CD4-positive, alpha-beta T cell treated with Interferon alpha-2 for 1 hour (primary cell): ENCODE measurements at regions not wholly inside any gene's neighbourhood (a gene's known extent, or its start where the extent isn't known, plus 50 kb on each side); places are given as distances from the start of the nearest gene placed in this dataset.
"Not testable (repeated sequence)": the region's sequence is repeated elsewhere in the genome, so short reads cannot be mapped to it uniquely, and the experiment has no call there.

Experiments used
- DNase-seq, 2 donors: peaks; one replicate each; pipeline ENCODE4 v3.0.0-alpha.2; 2020 to 2022

DNA sequence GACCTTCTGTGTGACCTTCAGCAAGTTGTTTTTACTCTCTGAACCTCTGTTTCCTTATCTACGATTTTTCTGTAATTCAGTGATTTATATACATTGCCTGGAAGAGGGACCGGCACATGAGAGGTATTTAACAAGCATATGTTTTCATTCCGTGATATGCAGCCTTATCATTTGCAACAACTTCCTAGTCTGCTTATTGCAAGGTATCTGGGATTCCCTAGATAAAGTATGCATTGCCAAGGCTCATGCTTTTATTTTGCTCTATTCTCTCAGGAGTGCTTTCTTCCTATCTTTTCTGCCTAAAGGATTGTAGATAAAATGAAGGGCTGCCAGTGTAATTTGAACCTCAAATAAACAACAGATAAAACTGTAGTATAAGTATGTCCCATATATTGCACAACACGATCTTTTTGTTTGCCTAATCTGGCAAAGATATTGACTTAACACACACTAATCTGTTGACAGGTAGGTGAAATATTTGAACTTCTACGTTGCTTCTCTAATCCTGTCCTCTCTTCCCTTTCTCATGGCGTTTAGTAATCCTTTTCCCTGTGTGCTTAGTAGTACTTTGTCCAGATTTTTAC lies 377.2 kb upstream of the TNC start:
- no peak for DNase-seq

DNA sequence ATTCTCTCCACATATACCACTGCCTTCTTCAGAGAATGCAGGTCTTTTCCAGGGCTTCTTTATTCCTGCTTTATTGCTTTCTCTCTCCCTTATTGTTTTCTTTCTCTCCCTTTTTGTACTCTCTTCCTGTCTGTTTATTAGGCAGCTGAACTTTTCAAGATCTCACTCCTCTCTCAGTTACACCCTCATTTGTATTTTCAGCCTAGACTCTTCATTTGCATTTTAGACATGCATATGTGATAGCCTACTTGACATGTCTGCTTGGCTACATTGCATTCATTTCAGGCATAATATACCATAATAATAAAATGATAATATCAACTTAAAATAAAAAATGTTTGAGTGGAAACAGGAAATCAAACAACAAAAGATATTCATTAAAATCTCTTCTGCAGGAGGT lies 377.9 kb upstream of the TNC start:
- no peak for DNase-seq

DNA sequence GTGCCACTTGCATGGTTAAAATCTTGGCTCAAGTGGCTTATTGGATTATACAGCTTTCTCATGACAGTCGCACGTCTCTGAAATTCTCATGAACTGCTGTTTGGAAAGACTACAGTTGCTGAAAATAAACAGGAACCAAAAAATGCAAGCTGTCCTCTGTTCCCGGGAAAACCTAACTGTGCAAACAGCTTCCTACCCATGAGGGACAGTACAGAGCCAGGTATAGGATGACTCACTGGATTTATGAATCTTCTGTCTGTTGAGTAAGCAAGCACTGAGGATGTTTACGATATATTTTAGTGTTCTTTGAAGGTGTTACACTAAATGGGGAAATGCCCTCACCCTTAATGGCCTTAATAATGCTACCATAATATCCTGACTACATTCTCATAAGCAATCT lies 380.3 kb upstream of the TNC start:
- DNase-seq = no peak

DNA sequence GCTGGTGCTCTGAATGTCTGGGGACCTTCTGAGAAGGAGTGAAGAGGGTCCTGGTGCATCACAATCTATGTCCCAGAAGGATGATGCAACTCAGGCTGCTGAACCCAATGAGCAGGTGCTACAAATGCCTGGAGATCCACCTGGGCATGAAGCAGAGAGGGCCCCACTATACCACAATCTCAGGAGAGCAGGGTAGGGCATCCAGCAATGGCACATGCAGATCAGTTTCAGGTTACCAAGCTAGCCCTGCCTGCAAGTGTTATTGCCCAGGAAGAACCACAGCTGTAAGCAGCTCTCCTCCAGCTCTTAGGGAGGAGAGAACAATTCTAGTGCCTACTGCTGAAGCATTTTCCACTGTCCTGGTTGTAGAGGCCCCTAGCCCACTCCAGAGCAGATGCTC lies 389.2 kb upstream of the TNC start:
- DNase-seq = no peak

DNA sequence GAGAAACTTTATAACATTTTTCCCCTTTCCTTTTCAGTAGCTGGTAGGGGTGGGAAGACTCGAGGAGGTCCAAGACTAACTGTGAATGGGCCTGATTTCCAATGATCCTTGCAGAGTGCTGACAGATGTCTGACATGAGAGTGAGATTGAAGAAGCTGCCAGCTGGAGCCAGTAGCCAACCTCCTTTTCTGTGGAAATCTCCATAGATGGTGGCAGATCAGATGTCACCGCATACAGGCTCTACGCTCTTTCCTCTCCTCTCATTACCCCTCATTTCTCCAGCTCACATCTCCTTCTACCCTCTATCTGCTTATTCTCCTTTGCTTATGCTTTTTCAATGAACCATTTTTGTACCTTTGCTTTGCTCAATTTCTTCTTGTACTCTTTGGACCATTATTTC lies 395.2 kb upstream of the TNC start:
- DNase-seq = no peak

DNA sequence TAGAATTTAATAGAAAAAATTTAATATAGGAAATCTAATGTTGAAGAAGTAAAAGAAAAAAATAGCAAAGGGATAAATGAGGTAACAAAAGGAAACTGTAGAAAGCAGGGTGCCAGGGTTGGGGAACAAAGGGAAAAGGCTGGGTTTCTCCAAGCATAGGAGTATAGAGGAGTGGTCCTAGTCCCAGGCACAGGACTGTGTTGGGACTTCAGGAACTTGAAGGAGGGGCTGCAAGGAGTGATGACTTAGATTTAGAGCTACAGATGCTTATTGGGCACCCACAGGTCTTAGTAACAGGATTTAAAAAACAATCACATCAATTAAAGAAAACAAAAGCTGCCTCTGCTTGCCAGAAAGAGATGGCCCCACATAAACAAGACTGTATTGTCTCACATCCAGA lies 396.5 kb upstream of the TNC start:
- DNase-seq = no peak

DNA sequence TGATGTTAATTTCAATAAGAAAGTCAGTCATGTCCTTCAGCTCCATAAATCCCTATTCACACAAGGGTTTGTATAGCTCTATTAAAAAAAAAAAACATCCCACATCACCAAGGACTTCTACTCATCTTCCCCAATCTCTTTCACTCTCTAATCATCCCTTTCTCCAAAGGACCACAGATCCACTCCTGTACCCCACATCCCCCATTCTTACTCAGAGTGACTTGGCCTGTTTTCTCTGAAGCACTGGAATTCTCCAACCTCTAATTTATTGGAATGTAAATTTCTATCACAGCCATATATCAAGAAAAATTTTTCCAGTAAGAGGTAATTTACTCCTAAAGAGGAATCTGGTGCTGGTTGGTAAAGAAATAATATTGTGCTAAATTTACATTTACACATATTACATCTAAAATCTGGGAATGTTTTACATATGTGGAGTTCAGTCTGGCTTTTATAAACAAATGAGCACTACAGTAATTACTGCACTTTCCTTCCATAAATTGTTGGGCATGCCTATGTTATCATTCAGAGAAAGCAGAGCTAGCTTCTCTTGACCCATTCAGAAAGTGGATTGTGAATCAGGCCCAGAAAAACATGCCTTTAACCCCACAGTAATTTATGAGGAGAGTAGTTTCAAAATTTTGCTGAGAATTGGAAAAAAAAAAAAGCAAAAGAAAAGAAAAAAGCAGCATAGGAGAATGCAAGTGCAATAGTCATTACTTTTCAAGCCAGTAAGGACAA lies 399.5 kb upstream of the TNC start:
- no peak for DNase-seq

DNA sequence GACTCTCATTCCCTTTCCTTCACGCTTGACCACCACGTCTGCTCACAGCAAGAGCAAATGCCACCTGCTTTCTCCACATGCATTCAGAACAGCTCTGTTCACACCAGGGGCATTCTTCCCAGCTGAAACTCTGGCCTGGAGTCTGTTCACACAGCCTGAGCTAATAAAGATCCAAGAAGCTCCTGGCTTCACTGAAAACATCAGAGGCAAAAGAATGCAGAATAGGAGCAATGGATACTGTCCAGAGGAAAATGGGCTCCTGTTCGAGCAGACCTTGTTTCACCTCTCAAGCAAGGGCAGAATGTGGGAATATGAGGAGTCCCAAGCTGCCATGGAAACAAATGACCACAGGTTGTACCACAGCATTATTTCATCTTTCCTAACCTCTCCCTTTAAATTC lies 402.7 kb upstream of the TNC start:
- DNase-seq = no peak

DNA sequence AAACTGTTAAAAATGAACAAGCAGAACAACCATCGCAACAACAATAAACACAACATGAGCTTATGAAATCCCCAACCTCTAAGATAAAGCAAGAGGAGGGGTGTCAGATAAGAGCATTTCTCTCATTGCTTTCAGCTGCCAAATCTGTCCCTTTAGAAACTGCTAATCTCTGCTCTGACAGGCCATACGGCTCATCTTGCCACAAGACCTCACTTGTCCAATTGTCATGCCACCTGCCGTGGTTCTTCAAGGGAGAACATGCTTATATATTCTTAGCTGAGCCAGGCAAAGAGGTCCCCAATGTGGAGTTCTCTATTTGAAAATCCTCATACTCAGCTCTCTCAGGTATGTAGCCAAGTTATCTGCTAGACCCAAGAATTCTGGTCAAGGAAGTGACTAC lies 405.0 kb upstream of the TNC start:
- no peak for DNase-seq

DNA sequence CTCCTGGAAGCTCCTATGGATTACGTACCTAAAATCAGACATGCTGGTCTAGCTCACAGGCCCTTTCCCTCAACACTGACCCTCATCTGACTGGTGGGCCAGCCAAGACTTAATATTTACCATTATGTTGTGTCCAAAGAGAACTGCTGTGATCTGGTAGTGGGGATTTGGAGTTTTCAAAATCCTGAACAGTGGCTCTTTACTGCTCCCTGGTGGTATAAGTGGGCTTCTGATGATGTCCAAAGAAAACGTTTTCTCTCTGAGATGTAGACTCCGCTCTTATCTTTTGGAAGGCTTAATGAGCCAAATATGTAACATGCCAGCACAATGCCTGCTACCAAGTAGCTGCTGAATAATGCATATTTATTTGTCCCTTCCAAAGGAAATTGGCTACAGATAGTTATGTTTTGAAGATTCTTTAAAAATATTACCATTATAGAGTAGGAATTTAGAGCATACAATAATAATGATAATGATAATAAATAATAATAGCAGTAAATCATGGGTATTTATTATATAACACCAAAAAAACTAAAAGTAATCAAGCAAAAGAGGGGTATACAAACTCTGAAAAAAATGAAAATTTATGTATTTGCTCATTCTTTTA lies 406.6 kb upstream of the TNC start:
- DNase-seq = peak in 1 of 2 donors; percentile 46

DNA sequence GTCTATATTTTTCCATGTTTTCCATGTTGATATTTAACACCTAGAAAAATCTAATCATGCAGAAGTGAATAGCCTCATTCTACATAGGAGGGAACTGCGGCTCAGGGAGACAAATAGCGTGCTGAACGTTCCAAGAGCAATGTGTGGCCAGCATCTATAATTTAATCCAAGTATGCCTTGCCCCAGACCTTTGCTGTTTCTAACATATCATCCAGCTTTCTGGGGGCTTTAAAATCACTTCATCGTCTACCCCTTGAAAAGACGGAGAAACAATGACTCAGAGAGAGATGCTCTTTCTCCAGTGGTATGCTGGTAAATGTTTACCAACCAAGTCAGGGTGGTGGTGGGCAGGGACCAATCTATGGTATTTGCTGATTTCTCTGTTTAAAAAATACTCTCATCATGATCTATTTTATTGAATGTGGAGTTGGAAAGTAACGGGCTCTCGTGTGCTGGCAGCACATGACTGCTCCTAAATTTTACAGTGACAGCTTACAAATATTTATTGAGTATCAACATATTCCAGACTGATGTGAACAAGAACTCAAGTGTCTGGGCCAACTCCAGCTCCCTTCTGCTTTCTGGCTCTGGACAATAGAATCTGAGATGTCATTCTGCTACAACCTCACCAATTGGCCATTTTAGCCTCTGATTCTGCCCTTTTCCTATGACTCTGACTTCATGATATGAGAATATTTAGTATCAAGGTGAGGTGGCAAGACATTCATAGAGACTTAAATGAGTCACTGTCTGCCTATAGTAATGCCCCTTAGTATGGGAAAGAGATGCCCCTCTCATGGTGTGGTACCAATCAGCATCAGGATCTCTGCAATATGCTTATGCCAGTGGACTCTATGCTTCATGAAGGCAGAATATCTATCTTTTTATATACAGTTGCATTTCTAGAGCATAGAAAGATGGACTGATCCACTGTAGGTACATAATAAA lies 407.4 kb upstream of the TNC start:
- DNase-seq = no peak

DNA sequence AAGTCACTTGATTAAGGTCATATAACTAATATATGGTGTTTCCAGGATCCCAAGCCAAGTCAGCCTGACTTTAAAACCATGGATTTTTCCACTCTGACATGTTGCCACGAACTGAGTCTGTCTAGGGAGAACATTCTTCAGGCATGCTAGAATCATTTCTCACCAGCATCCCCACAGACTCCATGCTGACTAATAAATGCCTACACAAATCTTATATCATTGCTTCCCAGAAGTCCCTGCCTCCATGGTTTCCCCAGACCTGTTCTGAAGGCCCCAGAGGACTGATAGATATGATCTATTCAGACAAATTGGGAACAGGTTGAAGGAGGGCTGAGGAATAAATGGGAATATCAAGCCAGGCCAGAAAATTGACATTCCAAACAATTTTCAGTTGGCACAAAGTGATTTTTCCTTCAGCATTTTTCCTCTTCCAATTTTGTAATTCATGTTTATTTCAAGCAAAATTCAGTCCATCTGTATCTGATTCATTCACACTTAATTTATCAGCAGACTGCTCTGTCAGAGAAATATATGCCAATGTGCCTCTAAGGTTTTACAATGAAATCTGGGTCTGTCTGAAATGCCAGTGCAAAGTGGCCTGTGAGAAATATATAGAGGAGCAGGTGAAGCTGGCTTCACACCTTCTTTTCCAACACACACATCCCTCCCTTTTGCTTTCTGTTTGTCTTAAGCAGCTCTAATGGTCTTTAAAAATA lies 413.6 kb upstream of the TNC start:
- no peak for DNase-seq

DNA sequence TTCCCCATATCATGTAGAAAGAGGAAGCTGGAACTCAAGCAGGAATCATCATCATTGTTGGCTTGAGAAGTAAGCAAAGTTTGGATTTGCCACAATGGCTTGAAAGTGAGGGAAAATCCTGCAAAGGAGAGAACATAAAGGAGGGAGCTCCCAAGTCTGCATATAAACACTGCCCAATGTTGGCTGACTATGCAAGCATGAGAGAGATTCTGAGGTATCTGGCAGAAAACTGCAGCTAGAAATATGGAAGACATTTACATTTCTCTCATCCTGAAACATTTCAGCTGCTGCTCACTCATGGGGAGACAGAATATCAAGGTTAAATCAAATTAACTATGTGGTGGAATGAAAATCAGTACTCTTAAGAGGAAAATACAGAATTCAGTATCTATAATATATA lies 415.6 kb upstream of the TNC start:
- no peak for DNase-seq

DNA sequence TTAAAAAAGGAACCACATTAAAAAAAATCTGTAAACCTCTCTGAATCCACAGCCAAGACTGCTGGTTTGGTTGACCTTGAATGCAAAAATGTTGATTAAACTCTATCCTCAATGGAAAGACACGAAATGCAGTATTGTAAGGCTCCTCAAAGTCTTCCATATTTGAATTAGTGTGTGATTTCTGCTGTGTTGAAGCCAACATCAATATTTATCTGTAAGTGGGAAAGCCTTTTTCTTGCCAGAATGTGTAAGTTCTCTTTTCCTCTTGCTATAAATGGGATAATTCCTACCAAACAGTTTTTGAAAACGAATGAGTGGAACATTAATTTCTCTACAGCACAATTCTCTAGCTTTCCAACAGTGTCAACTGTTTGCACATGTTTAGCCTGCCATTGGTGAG lies 422.1 kb upstream of the TNC start:
- no peak for DNase-seq

DNA sequence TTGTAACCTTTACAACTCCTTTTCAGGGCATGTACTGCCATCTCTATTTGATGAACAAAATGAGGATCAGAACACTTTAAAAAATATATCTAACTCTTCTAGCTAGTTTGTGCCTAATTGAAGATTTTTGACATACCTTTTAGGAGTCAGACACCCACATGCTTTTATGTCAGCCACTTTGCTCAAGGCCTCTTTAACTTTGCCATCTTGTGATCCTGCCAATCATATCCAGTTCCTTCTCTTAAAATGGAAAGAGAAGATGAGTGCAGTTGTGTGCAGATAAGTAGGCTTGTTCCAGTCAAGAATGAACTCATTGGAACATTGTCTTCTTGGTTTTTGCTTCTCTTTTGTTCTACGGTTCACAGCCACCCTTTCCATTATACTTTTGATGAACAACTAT lies 425.6 kb upstream of the TNC start:
- no peak for DNase-seq

DNA sequence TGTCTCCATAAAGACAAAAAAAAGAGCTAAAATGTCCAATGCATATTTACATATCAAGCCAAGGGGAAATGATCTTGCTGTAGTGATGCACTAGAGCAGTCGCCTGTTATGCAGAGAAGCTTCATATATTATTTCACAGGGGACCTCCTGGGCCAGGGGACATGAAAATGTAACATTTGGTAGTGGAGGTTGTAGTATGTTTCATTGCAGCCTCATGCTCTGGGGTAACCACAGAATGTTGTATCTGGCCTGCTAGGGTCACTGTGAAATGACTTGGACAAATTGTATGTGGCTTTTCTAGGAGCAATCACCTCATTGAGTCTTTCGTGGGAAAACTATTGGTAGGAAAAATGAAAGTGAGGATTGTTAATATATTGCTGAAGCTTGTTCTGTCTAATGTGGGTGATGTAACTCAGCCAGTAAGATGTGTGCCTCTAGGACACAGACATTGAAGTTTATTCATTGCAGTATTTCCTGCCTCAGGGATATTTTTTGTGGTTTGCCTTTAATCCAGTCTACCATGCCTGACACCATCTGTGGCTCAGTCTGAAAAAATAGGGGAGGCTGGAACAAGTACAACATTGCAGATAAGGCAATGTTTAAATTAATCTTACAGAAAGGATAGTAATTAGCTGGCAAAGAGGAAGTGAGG lies 430.8 kb upstream of the TNC start:
- no peak for DNase-seq

DNA sequence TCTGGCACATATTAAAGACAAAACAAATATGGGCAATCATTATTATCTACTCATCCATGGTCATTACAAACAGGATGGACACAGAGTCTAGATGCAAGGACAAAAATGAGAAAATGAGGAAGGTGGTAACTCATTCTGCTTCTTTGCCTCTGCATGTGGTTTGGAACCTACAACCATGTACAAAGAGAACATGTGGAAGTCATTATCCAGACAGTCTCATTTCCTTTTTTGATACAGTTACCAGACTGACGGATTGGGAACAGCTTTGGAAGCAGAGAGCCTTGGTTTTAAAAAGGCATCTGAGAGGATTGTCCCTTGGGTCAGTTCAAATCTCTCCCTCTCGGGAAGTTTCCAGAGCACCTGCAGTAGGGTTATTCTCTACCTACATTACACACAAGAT lies 433.4 kb upstream of the TNC start:
- no peak for DNase-seq

DNA sequence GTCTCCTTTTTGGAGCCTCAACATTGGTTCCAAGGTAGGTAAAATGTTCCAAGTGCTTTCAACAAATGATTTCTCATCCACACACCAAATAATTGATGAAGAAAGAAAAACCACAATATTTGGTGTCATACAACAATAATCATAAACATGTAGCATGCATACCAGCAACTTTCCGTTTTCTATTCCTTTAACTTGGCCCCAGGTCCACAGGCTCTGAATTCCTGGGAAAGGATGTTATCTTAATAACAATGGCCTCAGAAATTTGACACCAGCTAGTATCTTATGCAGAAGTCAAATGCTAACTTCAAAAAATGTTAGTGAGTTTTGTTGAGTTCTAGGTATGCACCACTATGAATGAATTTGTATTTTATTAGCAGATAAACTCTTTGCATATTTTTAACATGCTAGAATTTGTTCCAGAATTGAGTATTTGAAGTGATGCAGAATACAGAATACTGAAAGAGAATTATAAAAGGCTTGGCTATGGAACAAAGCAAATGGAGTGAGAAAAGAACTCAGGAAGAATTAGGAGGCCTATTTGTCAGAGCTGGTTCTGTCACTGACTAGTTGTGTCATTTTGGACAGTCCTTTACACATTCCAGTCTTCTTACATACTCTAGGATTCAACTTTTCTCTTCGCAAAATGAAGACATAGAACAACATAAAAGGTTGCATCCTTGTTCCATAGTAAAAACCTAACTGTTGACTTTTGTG lies 435.3 kb upstream of the TNC start:
- DNase-seq = no peak

DNA sequence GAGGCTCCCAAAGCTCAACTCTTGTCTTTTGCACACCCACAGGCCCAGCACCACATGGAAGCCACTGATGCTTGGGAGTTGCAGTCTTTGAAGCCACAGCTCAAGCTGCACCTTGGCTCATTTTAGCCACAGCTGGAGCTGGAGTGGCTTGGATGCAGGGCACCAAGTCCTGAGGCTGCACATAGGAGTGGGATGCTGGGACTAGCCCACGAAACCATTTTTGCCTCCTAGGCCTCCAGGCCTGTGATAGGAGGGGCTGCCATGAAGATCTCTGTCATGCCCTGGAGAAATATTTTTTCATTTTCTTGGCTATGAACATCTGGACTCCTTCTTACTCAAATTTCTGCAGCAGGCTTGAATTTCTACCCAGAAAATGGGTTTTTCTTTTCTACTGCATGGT lies 438.5 kb upstream of the TNC start:
- no peak for DNase-seq

DNA sequence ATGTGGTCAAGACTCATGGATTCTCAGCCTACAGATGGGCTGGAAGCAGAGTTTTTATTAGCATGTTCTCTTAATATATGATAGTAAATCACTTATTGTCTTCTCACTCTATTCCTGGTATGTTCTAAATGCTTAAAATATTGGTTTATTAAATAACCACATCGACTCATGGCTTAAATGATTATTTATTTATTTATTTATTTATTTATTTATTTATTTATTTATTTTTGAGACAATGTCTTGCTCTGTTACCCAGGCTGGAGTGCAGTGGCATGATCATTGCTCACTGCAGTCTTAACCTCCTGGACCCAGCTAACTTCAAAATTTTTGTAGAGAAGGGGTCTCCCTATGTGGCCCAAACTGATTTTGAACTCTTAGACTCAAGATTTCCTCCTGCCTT lies 457.2 kb upstream of the TNC start:
- DNase-seq = no peak

DNA sequence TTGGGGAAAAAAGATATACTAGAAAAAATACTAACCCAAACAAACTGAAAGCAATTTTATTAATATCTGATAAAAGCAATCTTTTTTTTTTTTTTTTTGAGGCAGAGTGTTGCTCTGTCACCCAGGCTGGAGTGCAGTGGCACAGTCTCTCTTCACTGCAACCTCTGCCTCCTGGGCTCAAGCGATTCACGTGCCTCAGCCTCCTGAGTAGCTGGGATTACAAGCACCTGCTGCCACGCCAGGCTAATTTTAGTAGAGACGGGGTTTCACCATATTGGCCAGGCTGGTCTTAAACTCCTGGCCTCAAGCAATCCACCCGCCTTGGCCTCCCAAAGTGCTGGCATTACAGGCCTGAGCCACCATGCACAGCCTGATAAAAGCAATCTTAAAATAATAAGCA lies 467.5 kb upstream of the TNC start:
- DNase-seq = not testable (repeated sequence)

DNA sequence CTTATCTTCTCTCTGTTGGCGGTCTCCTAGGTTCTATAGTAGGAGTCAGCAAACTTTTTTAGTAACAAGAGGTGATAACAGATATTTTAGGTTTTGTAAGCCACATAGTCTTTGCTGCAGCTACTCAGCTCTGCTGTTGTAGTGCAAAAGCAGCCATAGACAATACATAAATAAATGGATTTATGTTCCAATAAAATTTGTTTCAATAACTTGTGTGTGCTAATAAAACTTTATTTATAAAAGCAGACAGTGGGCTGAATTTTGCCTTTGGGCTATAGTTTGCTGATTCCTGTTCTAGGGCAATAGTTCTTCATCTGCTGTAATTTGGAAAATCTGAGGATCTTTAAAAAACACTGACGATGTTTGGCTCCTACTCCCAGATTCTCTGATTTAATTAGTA lies 469.4 kb upstream of the TNC start:
- no peak for DNase-seq
